ENCODE measurements at regions not wholly inside any gene's neighbourhood (a gene's known extent, or its start where the extent isn't known, plus 50 kb on each side); places are given as distances from the start of the nearest gene placed in this dataset.

DNA sequence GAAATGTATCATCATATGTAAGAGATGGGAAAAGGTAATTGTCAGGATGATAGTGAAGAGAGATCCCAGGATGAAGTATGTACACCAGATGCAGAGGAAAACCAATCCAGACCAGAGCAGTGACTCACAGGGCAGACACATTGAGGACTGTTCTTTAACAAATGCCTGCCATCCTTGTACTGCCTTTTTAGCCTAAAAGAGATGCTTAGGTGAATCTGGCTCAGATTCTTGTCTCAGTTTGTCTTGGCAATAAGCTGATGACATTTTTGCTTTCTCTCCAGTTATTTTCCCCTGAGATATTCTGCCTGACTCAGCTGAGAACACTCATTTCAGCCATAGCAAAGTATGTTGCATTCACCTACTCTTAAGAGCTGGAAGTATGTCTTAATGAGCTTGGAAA, 405.3 kb upstream of the USP15 start:
- no peaks in the 10 kb centered on the region for H3K36me3 ChIP-seq (ENCODE audit: insufficient read depth, low read length)
- no peaks in the 10 kb centered on the region for H3K9me3 ChIP-seq (ENCODE audit: low read length)
- no peaks in the 10 kb centered on the region for H3K9me2 ChIP-seq (ENCODE audit: insufficient read depth, low read length)
- no peaks in the 10 kb centered on the region for H4K20me1 ChIP-seq (ENCODE audit: insufficient read depth)
- no peaks in the 10 kb centered on the region for H3K79me2 ChIP-seq (replicated peaks; ENCODE audit: insufficient read depth, low read length)
- no peaks in the 10 kb centered on the region for H3K27me3 ChIP-seq (ENCODE audit: insufficient read depth, low read depth, low read length)
- H3K4me2 ChIP-seq (ENCODE audit: low read length), result no peak overlapping the region
- TF ChIP-seq RAD21 (conservative IDR thresholded peaks at IDR 0.05) (no peak), EP300 (conservative IDR thresholded peaks at IDR 0.05; ENCODE audit: poor library complexity, severe bottlenecking) (no peak), SMC3 (conservative IDR thresholded peaks at IDR 0.05; ENCODE audit: poor library complexity) (no peak), MXI1 (conservative IDR thresholded peaks at IDR 0.05; ENCODE audit: poor library complexity, severe bottlenecking) (no peak), EZH2 (IDR thresholded peaks at IDR 0.05; ENCODE audit: borderline replicate concordance, insufficient read depth, low read length, poor library complexity, severe bottlenecking) (no peak), TAF1 (IDR thresholded peaks at IDR 0.05; ENCODE audit: low read depth) (no peak), POLR2AphosphoS5 (IDR thresholded peaks at IDR 0.05) (no peak)
- TF ChIP-seq, protein P1, sequence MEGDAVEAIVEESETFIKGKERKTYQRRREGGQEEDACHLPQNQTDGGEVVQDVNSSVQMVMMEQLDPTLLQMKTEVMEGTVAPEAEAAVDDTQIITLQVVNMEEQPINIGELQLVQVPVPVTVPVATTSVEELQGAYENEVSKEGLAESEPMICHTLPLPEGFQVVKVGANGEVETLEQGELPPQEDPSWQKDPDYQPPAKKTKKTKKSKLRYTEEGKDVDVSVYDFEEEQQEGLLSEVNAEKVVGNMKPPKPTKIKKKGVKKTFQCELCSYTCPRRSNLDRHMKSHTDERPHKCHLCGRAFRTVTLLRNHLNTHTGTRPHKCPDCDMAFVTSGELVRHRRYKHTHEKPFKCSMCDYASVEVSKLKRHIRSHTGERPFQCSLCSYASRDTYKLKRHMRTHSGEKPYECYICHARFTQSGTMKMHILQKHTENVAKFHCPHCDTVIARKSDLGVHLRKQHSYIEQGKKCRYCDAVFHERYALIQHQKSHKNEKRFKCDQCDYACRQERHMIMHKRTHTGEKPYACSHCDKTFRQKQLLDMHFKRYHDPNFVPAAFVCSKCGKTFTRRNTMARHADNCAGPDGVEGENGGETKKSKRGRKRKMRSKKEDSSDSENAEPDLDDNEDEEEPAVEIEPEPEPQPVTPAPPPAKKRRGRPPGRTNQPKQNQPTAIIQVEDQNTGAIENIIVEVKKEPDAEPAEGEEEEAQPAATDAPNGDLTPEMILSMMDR (IDR thresholded peaks at IDR 0.05; ENCODE audit: poor library complexity, severe bottlenecking), result no peak
- TF ChIP-seq, protein P2, sequence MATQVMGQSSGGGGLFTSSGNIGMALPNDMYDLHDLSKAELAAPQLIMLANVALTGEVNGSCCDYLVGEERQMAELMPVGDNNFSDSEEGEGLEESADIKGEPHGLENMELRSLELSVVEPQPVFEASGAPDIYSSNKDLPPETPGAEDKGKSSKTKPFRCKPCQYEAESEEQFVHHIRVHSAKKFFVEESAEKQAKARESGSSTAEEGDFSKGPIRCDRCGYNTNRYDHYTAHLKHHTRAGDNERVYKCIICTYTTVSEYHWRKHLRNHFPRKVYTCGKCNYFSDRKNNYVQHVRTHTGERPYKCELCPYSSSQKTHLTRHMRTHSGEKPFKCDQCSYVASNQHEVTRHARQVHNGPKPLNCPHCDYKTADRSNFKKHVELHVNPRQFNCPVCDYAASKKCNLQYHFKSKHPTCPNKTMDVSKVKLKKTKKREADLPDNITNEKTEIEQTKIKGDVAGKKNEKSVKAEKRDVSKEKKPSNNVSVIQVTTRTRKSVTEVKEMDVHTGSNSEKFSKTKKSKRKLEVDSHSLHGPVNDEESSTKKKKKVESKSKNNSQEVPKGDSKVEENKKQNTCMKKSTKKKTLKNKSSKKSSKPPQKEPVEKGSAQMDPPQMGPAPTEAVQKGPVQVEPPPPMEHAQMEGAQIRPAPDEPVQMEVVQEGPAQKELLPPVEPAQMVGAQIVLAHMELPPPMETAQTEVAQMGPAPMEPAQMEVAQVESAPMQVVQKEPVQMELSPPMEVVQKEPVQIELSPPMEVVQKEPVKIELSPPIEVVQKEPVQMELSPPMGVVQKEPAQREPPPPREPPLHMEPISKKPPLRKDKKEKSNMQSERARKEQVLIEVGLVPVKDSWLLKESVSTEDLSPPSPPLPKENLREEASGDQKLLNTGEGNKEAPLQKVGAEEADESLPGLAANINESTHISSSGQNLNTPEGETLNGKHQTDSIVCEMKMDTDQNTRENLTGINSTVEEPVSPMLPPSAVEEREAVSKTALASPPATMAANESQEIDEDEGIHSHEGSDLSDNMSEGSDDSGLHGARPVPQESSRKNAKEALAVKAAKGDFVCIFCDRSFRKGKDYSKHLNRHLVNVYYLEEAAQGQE (IDR thresholded peaks at IDR 0.05; ENCODE audit: borderline replicate concordance), result no peak
- H2AFZ ChIP-seq (ENCODE audit: low read depth, low read length), result no peak overlapping the region
- H3K27ac ChIP-seq (ENCODE audit: low read length), result no peak overlapping the region
- H3K9ac ChIP-seq (ENCODE audit: low read length), result no peak overlapping the region
- H3F3A ChIP-seq (ENCODE audit: insufficient read depth, low read length, poor library complexity, severe bottlenecking), result no peaks in the 10 kb centered on the region
- no peak overlapping the region for H3K4me3 ChIP-seq (ENCODE audit: low read length)

DNA sequence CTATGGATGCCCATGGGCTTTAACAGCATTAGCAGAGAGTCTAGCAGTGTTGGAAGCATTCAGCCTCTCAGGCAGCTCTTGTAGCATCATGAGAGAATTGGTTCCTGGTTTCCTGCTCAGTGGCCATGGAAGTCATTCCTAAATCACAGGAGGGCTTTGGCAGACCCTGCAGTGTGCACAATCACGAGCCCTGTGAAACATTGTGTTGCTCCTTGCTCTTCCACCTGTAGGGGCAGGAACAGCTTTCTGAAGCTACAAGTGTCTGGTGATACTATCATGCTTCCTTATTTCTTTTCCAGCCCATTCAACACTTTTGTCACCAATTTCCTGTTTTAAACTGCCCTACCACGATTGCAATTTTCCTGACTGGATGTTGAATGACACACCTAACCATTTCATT, 402.2 kb upstream of the USP15 start:
- Histone ChIP-seq H3K4me3 (ENCODE audit: low read length) (no peak overlapping the region), H3K9me3 (ENCODE audit: low read length) (no peaks in the 10 kb centered on the region), H3K27ac (ENCODE audit: low read length) (no peak overlapping the region), H3K4me2 (ENCODE audit: low read length) (no peak overlapping the region), H3K79me2 (replicated peaks; ENCODE audit: insufficient read depth, low read length) (no peaks in the 10 kb centered on the region), H2AFZ (ENCODE audit: low read depth, low read length) (no peak overlapping the region), H3K36me3 (ENCODE audit: insufficient read depth, low read length) (no peaks in the 10 kb centered on the region), H4K20me1 (ENCODE audit: insufficient read depth) (no peaks in the 10 kb centered on the region), H3K27me3 (ENCODE audit: insufficient read depth, low read depth, low read length) (no peaks in the 10 kb centered on the region), H3F3A (ENCODE audit: insufficient read depth, low read length, poor library complexity, severe bottlenecking) (no peaks in the 10 kb centered on the region), H3K9ac (ENCODE audit: low read length) (no peak overlapping the region), H3K9me2 (ENCODE audit: insufficient read depth, low read length) (no peaks in the 10 kb centered on the region)
- no peak for TF ChIP-seq TAF1 (IDR thresholded peaks at IDR 0.05; ENCODE audit: low read depth)
- TF ChIP-seq MXI1 (conservative IDR thresholded peaks at IDR 0.05; ENCODE audit: poor library complexity, severe bottlenecking), result no peak

DNA sequence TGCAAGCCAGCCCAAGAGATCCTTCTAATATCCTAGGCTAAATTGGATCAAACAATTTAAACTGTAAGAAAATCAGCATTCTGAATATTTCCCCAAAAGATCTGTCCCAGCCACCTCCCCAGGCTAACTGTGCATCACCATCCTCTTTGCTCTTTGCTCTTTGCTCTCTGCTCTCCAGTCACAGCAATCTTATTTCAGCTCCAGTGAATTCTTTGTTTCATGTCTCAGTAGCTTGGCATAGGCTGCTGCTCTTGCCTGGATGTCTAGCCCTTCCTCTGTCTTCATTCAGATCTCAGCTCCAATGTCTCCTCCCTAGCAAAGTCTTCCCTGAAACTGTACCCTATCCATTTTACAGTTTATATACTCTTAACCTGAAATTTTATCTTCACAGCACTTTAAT, 399.8 kb upstream of the USP15 start:
- no peak overlapping the region for H3K27ac ChIP-seq (ENCODE audit: low read length)
- no peak overlapping the region for H3K9ac ChIP-seq (ENCODE audit: low read length)
- no peaks in the 10 kb centered on the region for H3K79me2 ChIP-seq (replicated peaks; ENCODE audit: insufficient read depth, low read length)
- H4K20me1 ChIP-seq (ENCODE audit: insufficient read depth), result no peaks in the 10 kb centered on the region
- H3K9me3 ChIP-seq (ENCODE audit: low read length), result no peaks in the 10 kb centered on the region
- H2AFZ ChIP-seq (ENCODE audit: low read depth, low read length), result no peak overlapping the region
- H3F3A ChIP-seq (ENCODE audit: insufficient read depth, low read length, poor library complexity, severe bottlenecking), result no peaks in the 10 kb centered on the region
- H3K4me2 ChIP-seq (ENCODE audit: low read length), result no peak overlapping the region
- H3K27me3 ChIP-seq (ENCODE audit: insufficient read depth, low read depth, low read length), result no peaks in the 10 kb centered on the region
- no peak for TF ChIP-seq TAF1 (IDR thresholded peaks at IDR 0.05; ENCODE audit: low read depth)
- no peak for TF ChIP-seq EZH2 (IDR thresholded peaks at IDR 0.05; ENCODE audit: borderline replicate concordance, insufficient read depth, low read length, poor library complexity, severe bottlenecking)
- no peaks in the 10 kb centered on the region for H3K36me3 ChIP-seq (ENCODE audit: insufficient read depth, low read length)
- H3K4me3 ChIP-seq (ENCODE audit: low read length), result no peak overlapping the region
- no peaks in the 10 kb centered on the region for H3K9me2 ChIP-seq (ENCODE audit: insufficient read depth, low read length)

Data from neural cell (in vitro differentiated cells).